CD4-positive, alpha-beta T cell treated with Interleukin-12 subunit alpha and Interleukin-12 subunit beta, for 1 hour (primary cell): ENCODE measurements at regions not wholly inside any gene's neighbourhood (a gene's known extent, or its start where the extent isn't known, plus 50 kb on each side); places are given as distances from the start of the nearest gene placed in this dataset.
"Not testable (repeated sequence)": the region's sequence is repeated elsewhere in the genome, so short reads cannot be mapped to it uniquely, and the experiment has no call there.

Experiments used
- DNase-seq: peaks from one replicate; pipeline ENCODE4 v3.0.0-alpha.2; 2020

GRCh38 chr3:75453839-75454238 lies 210.3 kb upstream of the FRG2C start:
- not testable (repeated sequence) for DNase-seq

GRCh38 chr3:75474530-75474929 lies 189.6 kb upstream of the FRG2C start:
- DNase-seq: not testable (repeated sequence)

- not testable (repeated sequence) for DNase-seq
Measured at GRCh38 chr3:75496600-75496999, 167.5 kb upstream of the FRG2C start.

GRCh38 chr3:75500357-75500756 lies 163.8 kb upstream of the FRG2C start:
- DNase-seq: not testable (repeated sequence)

GRCh38 chr3:75502171-75502570 lies 162.0 kb upstream of the FRG2C start:
- not testable (repeated sequence) for DNase-seq

GRCh38 chr3:75502769-75503756 lies 161.1 kb upstream of the FRG2C start:
- DNase-seq: not testable (repeated sequence)

- no peak for DNase-seq
Measured at GRCh38 chr3:75506603-75507002, 157.5 kb upstream of the FRG2C start.

- not testable (repeated sequence) for DNase-seq
Measured at GRCh38 chr3:75507956-75508355, 156.2 kb upstream of the FRG2C start.

- not testable (repeated sequence) for DNase-seq
Measured at GRCh38 chr3:75527657-75528056, 136.5 kb upstream of the FRG2C start.

- DNase-seq: not testable (repeated sequence)
Measured at GRCh38 chr3:75552095-75552494, 112.0 kb upstream of the FRG2C start.

GRCh38 chr3:75564427-75564826 lies 99.7 kb upstream of the FRG2C start:
- DNase-seq: not testable (repeated sequence)

- not testable (repeated sequence) for DNase-seq
Measured at GRCh38 chr3:75572303-75572702, 91.8 kb upstream of the FRG2C start.

GRCh38 chr3:75579091-75579490 lies 85.0 kb upstream of the FRG2C start:
- DNase-seq: not testable (repeated sequence)

- DNase-seq: not testable (repeated sequence)
Measured at GRCh38 chr3:75579536-75579935, 84.6 kb upstream of the FRG2C start.

- peak; percentile 48 for DNase-seq
Measured at GRCh38 chr3:75579981-75580782, 83.9 kb upstream of the FRG2C start.

GRCh38 chr3:75582536-75582935 lies 81.6 kb upstream of the FRG2C start:
- DNase-seq: not testable (repeated sequence)

GRCh38 chr3:75583116-75583515 lies 81.0 kb upstream of the FRG2C start:
- DNase-seq: not testable (repeated sequence)

- DNase-seq: not testable (repeated sequence)
Measured at GRCh38 chr3:75587695-75588094, 76.4 kb upstream of the FRG2C start.

GRCh38 chr3:75590382-75590781 lies 73.7 kb upstream of the FRG2C start:
- DNase-seq: not testable (repeated sequence)

- not testable (repeated sequence) for DNase-seq
Measured at GRCh38 chr3:75604286-75604934, 59.7 kb upstream of the FRG2C start.

- not testable (repeated sequence) for DNase-seq
Measured at GRCh38 chr3:75607996-75608395, 56.1 kb upstream of the FRG2C start.

- not testable (repeated sequence) for DNase-seq
Measured at GRCh38 chr3:75609598-75609997, 54.5 kb upstream of the FRG2C start.

GRCh38 chr3:75610773-75611172 lies 53.4 kb upstream of the FRG2C start:
- DNase-seq: no peak
